ENCODE measurements at regions not wholly inside any gene's neighbourhood (a gene's known extent, or its start where the extent isn't known, plus 50 kb on each side); places are given as distances from the start of the nearest gene placed in this dataset.

DNA sequence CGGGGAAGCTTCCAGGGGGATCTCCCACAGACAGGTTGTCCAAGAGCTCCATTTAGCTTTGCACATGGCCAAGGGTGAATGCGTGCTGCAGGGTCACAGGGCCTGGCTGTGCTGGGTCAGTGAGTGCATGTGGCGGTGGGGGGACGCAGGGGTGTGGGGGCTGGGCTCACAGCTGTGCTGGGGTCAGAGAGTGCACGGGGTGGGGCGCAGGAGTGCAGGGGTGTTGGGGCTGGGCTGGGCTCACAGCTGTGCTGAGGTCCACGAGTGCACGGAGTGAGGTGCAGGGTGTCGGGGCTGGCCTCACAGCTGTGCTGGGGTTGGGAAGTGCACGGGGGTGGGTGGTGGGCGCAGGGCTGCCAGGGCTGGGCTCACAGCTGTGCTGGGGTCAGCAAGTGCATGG lies 557.7 kb downstream of the BRD1 start:
- TF ChIP-seq POLR2AphosphoS5 (IDR thresholded peaks at IDR 0.05; ENCODE audit: borderline replicate concordance, low read depth, low read length) (no peak), EZH2 (IDR thresholded peaks at IDR 0.05) (no peak), FOXP2 (optimal IDR thresholded peaks at IDR 0.05; ENCODE audit: control extremely low read depth, extremely low read length, insufficient read depth) (no peak)
